HepG2 (cell line): ENCODE measurements at regions not wholly inside any gene's neighbourhood (a gene's known extent, or its start where the extent isn't known, plus 50 kb on each side); places are given as distances from the start of the nearest gene placed in this dataset.

Experiments used
- CTCF ChIP-seq: sonication (generic); formaldehyde crosslinking; IDR thresholded peaks from 2 replicates; pipeline ENCODE4 v1.5.0; 2020; ENCODE audit warnings: mild to moderate bottlenecking, missing genetic modification reagents, moderate library complexity
- HHEX ChIP-seq: IDR thresholded peaks from 2 replicates; pipeline ENCODE4 v1.6.1; 2016; ENCODE audit warnings: control low read depth
- RAD51 ChIP-seq: fragments of 450-650 bp; IDR thresholded peaks from 2 replicates; pipeline ENCODE4 v1.6.1; 2016; ENCODE audit warnings: borderline replicate concordance
- ZNF432 ChIP-seq: sonication (generic); formaldehyde crosslinking; IDR thresholded peaks from 2 replicates; pipeline ENCODE4 v1.5.0; 2020; ENCODE audit warnings: missing genetic modification reagents, mild to moderate bottlenecking, borderline replicate concordance
- ZNF549 ChIP-seq: sonication (generic); formaldehyde crosslinking; IDR thresholded peaks from 2 replicates; pipeline ENCODE4 v1.5.0; 2020; ENCODE audit warnings: missing genetic modification reagents
- ZNF570 ChIP-seq: sonication (generic); formaldehyde crosslinking; IDR thresholded peaks from 2 replicates; pipeline ENCODE4 v1.4.0; 2020; ENCODE audit warnings: mild to moderate bottlenecking, missing genetic modification reagents, borderline replicate concordance

GRCh38 chr1:232380596-232380995 lies 249.3 kb downstream of the SIPA1L2 start:
- TF ChIP-seq ZNF549 = no peak
- TF ChIP-seq ZNF432 (CRISPR knock-in tag) = no peak
- TF ChIP-seq ZNF570 (CRISPR knock-in tag) = no peak
- TF ChIP-seq HHEX (CRISPR knock-in tag) = no peak
- TF ChIP-seq RAD51 = no peak
- TF ChIP-seq CTCF (CRISPR knock-in tag) = no peak
